NCI-H146 treated with DMSO at 0.1 percent for 48 hours (cell line): ENCODE measurements at regions not wholly inside any gene's neighbourhood (a gene's known extent, or its start where the extent isn't known, plus 50 kb on each side); places are given as distances from the start of the nearest gene placed in this dataset.
"Not testable (repeated sequence)": the region's sequence is repeated elsewhere in the genome, so short reads cannot be mapped to it uniquely, and the experiment has no call there.

Source experiments
- DNase-seq: peaks from one replicate; lab custom pipeline; 2025; ENCODE audit not compliant: unreplicated experiment; lab: John Stamatoyannopoulos, UW

DNA sequence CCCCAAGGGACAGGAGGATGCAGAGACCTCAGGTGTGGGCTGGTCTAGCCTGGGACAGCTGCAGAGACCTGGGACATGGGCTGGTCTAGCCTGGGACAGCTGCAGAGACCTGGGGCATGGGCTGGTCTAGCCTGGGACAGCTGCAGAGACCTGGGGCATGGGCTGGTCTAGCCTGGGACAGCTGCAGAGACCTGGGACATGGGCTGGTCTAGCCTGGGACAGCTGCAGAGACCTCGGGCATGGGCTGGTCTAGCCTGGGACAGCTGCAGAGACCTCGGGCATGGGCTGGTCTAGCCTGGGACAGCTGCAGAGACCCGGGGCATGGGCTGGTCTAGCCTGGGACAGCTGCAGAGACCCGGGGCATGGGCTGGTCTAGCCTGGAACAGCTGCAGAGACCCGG, 310.8 kb downstream of the TEX29 start:
- not testable (repeated sequence) for DNase-seq

DNA sequence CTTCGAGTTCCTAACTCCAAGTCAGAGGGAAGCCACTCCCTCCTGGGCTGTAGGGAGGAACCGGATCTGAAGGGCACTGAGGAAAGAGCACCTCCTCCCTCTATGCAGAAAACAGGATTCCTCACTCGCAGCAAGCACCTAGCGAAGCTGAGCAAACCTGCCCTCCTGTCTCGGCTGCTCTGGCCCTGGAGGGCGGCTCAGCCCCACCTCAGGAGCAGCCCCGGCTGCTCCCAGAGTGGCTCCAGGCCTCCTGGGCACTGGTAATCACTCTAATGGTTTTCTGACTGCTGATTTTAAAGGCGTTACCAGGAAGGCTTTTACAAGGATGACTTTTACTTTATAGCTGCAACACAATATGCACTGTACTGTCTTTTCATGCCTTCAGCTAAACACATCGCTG, 312.5 kb downstream of the TEX29 start:
- DNase-seq = no peak

DNA sequence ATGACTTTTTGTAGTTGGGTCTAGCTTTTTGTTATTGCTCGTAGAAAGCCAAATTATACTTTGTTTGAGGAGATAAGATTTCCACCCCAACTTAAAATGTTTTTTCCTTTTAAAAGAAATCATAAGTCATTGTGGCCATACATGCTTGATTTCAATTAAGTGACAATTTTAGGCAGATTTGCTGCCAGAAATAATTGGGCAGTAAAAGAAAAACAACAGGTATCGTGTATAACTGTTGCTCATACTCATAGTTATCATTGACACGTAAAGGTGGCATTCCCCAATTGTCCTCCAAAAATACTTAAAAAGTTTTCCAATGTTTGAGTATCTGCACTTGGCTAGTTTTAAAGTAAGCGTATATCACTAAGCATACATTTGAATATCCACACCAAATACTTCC, 313.0 kb downstream of the TEX29 start:
- DNase-seq = no peak

DNA sequence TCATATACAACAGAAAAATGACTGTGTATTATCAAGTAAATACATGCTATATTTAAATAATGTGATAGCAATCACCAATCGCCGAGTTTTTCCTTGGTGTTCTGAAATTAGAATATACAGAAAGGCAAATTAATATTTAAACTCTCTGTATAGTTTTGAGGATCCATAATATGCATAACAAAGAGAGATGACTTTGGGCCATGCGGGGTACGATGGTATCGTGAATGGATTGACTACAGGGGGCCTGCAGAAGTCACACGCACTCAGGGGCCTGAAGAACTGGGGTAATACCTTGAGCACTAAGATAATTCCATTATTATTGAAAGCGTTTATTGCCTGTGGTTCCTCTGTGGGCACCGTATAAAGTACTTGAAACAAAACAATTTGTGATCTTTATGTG, 314.0 kb downstream of the TEX29 start:
- DNase-seq = no peak

DNA sequence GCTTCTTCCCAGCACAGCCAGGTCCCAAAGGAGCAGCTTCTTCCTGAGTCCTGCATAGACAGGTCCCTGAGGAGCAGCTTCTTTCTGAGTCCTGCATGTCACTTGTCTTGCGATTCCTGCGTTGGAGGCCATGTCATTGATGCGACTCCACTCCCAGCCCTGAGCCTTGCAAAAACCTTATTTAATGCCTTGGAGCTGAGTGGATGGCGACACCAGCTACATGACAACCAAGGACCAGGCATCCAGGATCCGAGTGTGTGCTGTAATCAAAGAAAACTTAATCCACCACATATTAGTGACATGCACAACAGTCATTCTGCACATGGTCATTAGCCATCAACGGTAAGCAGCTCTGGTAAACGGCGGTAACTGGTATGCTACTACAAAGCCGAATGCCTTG, 315.8 kb downstream of the TEX29 start:
- DNase-seq = no peak

DNA sequence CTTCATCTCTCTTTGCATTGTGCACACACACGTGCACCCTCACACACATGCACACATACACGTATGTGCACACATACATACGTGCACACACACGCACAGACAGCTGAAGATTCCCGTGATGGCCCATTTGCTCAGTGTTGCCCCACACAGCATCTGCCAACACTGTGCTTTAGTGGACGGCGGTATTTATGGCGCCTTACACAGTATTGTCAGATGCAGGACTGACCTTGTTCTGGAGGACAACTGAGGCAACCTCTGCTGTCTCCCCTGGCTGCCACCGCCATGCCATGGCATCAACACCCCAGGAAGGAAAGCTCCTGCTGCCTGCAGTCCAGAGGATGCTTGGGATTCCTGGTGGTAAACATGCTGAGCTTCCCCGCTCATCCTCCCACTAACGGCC, 316.4 kb downstream of the TEX29 start:
- no peak for DNase-seq

DNA sequence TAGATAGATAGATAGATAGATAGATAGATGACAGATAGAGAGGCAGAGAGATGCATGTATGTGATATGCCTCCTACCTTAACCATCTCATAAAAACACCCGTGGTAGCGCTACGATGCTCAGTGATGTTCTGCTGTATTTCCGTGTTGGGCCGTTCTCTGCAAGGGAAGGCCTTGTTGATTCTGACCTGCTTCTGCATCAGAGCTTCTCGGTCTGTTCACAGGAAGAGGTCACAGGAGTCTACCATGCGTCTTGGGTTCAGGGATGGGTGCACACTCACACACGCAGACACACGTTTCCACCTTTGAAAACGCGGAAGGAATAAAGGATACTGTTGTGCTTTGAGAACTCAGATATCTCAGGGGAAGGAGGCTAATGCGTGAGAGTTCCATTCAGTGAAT, 316.9 kb downstream of the TEX29 start:
- no peak for DNase-seq

DNA sequence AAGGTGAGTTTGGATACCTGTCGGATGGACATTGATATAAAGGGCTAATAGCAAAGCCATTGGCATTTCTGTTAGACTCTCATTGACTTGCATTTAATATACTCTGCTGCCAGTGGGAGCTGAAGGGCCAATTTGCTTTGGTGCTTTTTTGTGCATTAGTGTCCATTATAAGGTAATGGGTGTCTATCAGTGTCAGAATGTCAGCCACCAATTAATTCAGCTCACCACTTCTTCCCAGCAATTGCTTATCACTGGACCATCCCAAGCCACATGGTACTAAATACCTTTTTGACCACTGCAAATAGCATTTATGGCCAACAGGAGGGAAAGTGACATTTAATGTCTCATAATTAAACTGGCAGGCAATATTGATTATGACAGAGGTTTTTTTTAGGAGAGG, 317.8 kb downstream of the TEX29 start:
- no peak for DNase-seq

DNA sequence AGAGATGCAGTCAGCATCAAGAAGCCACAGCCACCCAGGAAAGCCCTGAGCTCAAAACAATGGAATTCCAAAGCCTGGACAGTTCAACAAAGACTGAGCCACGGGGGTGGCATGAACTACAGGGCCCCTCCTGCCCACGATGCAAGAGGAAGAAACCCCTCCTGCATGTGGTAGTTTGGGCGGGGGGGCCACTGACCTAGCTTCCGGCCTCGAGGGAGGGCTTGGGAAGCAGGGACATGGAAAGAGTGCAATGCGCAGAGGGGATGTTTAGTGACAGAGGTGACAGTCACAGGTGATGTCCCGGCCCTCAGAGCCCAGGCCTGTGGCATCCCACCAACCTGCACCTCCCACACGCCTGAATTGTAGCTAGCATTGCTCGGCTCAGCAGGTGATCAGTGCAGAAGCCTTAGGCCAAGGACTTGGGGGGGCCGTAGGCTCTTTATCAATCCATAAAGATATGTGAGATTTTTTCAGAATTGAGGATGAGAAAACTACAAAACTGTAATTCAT, 318.8 kb downstream of the TEX29 start:
- DNase-seq = no peak

DNA sequence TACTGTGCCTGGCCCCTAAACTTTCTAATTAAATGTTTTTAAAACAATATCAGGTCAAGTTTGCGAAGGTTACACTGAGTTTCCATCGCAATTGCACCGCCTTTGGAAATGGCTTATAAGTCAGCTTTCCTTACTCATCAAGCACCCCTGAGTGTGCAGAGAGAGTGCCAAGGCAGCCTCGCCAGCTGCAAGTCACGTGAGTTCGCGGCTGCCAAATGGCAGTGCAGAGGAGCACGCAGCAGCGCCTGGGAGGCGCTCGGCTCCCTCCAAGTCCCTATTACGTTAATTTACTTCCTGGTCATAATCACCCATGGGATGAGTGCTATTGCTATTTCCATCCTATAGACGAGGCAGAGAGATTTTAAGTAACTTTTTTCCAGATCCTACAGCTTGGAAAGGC, 319.6 kb downstream of the TEX29 start:
- DNase-seq = no peak

DNA sequence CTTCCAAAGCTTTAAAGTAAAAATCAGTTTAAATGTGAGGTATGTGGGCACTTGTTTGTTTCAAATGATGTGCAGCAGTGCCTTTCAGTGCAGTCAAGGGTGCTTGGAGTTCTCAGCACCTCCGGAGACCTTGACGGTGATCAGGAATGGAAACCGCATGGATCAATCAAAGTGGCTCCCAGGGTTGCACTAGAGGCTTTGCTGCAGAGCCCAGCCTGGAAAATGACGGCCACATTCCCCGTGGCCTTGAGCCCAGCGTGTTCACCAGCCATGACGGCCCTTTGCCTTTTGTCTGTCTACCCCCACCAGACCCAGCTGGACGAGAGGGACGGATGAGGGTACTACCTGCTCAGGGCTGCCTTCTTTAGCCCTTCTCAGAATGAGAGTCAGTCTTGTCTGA, 320.0 kb downstream of the TEX29 start:
- DNase-seq = no peak

DNA sequence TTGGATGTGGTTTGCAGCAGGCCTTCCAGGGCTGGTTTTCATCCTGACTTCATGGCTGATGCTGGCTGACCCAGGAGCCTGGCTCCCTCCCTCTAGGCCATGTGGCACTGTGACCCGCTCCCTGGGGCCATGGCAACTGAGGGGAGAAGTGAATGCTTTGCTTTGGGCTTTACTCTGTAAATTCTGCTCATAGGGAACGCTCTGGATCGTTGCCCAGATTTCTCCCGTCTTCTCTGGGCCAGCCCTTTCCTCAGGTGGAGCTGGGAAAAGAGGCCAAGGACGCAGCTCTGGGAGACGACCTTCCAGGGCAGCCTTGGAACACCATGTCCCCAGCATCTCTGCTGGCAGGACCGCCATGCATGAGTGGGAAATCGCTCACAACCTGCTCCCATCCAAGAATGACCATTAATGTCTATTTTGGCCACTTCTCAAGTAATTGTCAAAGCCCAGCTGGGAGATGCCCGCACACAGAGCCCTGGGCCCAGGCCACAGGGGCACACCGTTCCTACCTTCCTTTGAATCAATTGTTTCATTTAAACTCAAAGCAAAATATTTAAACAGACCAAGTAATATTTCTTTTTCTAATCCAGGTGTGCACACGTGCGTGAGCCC, 321.8 kb downstream of the TEX29 start:
- no peak for DNase-seq

DNA sequence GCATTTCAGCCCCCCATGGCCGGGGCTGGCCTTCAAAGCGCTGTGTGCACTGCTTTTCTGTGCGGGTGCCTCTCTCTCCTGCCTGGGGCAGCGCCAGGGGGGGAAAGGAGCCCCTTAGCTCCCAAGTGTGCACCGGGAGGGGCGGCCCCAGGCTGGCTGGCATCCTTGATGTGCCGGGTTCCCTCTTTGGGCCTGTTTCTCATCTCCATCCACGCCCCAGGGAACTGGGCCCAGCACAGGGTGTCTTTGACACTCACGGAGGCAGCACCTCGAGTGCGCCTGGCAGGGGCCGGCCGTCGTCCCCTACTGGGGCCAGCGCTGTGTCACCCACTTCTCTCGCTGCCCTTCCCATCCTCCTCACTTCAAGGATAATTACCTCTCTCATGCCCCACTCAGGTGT, 324.3 kb downstream of the TEX29 start:
- DNase-seq = no peak

DNA sequence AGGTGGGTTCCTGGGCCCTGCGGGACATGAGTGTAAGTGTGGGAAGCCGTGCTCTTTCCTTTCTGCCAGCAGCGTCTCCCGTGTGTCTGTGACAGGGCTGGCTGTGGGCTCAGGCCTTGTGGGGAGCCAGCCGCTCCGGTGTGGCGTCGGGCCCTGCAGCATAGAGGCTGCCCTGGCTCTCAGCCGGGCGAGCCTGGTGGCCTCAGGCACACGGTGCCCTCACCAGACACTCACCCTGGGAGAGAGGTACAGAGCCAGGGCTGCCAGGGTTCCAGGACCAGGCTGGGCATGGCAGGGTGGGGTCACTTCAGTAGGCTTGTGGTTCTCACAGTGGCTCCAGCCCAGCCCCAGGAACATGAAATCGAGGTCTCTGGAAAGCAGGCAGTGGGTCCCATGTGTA, 324.8 kb downstream of the TEX29 start:
- DNase-seq = no peak

DNA sequence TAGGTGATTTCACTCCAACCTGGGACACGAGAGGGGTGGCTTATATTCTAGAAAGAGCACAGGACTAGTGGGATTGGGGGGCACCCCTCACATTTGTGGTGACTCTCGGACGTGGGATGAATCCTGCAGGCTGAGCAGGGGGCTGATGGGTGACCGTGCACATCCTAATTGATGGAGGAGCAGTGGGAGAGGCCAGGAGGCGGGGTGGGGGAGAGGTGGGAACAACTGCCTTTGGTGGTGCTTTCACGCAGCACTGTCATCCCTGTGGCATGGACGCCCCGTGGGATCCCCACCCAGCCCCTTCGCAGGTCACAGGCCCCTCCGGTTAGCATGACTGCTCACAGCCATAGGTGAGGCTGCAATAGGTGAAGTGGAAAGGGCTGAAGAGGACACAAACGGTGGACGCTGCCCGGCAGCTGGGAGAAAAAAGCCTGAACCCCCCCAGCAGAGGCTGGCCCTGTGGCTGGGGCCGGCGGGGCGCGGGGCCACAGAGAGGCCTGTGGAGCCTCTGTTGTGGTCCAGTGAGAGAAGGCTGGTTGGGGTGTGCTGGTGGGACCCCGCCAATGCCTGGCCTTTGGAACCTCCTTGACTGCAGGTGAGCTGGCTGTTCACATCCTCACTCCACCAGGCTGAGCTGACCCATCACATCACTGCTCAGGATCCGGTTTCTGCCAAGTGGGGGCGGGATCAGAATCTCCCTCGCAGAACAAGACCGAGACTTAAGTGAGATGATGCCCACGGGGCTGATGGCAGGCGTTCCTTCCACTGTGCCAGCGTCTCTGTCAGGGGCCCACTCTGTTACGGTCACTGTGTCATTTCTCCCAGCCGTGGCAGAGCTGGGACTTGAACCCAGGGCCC, 325.4 kb downstream of the TEX29 start:
- DNase-seq = no peak

DNA sequence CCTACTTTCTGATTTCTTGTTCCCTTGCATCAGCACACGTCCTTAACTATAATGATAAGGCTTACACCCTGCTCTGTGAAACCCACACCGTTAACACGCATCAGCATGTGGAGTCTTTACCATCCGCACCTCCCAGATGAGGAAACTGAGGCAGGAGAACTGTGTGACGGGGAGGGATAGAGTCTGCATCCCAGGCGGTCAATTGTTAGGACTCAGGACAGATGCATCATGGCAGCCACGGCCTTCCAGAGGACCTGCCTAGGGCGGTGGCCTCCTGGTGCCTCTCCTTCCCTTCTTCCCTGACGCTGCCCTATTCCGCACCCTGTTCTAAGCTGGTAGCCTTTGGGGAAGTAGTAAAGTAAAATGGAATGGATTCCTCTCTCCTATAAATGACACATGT, 326.0 kb downstream of the TEX29 start:
- no peak for DNase-seq

DNA sequence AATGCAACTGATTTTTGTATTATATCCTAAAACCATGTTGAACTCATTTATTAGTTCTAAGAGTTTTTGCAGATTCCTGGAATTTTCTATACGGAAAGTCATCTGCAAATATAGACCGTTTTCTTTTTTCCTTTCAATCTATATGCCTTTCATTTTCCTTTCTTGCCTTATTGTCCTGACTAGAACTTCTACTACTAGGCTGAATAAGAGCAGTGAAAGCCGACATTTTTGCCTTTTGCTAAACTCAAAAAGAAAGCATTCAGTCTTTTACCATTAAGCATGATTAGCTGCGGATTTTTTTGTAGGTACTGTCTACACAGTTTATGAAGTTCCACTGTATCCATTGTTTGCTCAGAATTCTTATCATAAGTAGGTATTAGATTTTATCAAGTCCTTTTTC, 328.4 kb downstream of the TEX29 start:
- no peak for DNase-seq

DNA sequence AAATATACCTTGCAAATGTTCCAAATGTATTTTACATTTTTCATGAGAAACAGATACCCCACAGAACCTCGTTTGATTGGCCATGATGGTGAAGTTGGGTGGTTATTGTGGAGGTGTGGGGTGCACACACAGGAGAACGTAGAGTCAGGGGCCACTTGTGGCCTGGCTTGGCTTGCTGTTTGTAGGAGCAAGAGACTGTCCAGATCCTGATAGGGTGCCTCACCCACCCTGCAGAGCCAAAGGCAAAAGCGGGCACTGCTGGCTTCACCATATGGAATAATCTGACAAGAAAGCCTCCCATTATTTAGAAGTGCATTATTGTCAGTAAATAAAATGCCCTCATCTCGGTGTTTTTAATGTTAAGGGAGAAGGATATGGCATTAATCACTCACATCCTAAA, 330.2 kb downstream of the TEX29 start:
- DNase-seq = no peak

DNA sequence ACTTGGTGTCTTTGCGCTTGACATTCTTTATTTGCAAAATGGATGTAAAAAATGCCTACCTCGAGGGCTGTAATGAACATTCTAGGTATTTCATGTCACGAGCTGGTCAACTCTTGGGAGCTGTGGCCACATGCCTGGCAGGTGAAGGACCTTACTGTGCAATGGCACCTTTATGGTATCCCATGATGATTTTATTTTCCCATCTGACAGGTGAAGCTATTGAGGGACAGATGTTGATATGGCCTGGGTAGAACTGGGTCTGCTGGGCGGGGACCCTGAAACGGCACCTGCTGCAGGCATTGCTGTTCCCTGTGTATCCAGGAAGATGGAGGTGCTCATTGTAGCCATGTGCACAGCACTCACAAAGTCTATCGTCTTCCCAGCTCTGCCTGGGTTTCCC, 332.2 kb downstream of the TEX29 start:
- DNase-seq = no peak

DNA sequence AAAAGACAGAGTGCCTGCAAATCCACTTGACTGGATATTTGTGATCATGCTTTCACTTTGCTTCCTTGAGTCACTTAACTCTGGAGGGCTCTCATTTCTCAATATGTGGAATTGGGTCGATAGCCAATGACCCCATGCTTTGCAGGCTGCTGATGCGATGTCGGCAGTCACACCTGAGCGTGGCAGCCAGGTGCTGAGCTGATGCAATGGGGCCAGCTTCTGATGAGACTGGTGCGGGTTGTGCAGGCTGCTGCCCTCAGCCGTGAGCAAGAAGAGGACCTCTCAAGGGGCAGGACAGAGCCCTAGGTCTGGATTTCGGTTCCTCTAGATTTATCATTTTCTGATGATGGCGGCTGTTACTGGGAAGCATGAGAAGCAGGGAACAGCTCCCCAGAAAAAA, 334.1 kb downstream of the TEX29 start:
- DNase-seq = no peak

DNA sequence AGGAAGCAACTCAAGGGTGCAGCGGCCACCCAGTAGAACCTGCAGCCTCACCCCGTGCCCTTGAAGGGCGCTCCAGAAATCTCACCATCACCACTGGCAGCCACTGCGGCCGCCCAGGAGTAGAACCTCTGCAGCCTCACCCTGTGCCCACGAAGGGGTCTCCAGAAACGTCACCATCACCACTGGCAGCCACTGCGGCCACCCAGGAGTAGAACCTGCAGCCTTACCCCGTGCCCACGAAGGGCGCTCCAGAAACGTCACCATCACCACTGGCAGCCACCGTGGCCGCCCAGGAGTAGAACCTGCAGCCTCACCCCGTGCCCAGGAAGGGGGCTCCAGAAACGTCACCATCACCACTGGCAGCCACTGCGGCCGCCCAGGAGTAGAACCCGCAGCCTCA, 336.0 kb downstream of the TEX29 start:
- no peak for DNase-seq

DNA sequence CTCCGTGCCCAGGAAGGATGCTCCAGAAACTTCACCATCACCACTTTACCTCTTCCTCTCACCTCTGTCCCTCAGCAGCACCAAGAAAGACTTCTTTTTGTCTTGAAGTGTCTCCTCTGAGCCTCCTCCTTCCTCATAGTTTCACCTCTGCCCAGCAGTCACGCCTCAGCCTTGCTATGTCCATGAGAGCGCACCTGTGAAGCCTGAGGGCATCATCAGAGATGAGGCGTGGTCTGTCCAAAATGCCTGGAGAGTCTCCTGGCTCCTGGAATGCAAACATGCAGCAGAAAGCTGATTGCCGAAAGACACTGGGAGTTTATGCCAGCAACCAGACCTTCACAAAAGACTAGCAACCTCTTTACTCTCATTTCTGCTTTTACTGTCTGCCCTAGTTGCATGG, 336.6 kb downstream of the TEX29 start:
- DNase-seq = no peak
